ENCODE measurements at regions not wholly inside any gene's neighbourhood (a gene's known extent, or its start where the extent isn't known, plus 50 kb on each side); places are given as distances from the start of the nearest gene placed in this dataset.
A peak's percentile ranks its signal among the peaks of the same experiment; 100 is the strongest.

GRCh38 chr14:56953884-56954283 lies 143.6 kb upstream of the OTX2 start:
- peak; percentile 29 for DNase-seq (ENCODE audit: low spot score)
- in situ Hi-C loops (cut with HindIII; ENCODE audit: low sequenced_read_pairs), result no loop called here

GRCh38 chr14:56952766-56953473 lies 142.6 kb upstream of the OTX2 start:
- in situ Hi-C loops (cut with HindIII; ENCODE audit: low sequenced_read_pairs), result no loop called here
- DNase-seq (ENCODE audit: low spot score), result no peak

- in situ Hi-C loops (cut with HindIII; ENCODE audit: low sequenced_read_pairs), result no loop called here
- DNase-seq (ENCODE audit: low spot score), result no peak
These were observed 139.5 kb upstream of the OTX2 start for GRCh38 chr14:56949828-56950227.

- DNase-seq (ENCODE audit: low spot score), result no peak
- in situ Hi-C loops (cut with HindIII; ENCODE audit: low sequenced_read_pairs), result no loop called here
These were observed 135.0 kb upstream of the OTX2 start for GRCh38 chr14:56945291-56945690.

GRCh38 chr14:56944397-56944796 lies 134.1 kb upstream of the OTX2 start:
- in situ Hi-C loops (cut with HindIII; ENCODE audit: low sequenced_read_pairs), result no loop called here
- DNase-seq (ENCODE audit: low spot score), result no peak

GRCh38 chr14:56933446-56933845 lies 123.2 kb upstream of the OTX2 start:
- DNase-seq (ENCODE audit: low spot score), result no peak
- in situ Hi-C loops (cut with HindIII; ENCODE audit: low sequenced_read_pairs), result no loop called here

GRCh38 chr14:56918849-56919574 lies 108.7 kb upstream of the OTX2 start:
- no peak for DNase-seq (ENCODE audit: low spot score)
- in situ Hi-C loops (cut with HindIII; ENCODE audit: low sequenced_read_pairs), result no loop called here

- in situ Hi-C loops (cut with HindIII; ENCODE audit: low sequenced_read_pairs), result no loop called here
- DNase-seq (ENCODE audit: low spot score), result no peak
These were observed 95.0 kb upstream of the OTX2 start for GRCh38 chr14:56905282-56905681.

GRCh38 chr14:56903304-56903969 lies 93.2 kb upstream of the OTX2 start:
- in situ Hi-C loops (cut with HindIII; ENCODE audit: low sequenced_read_pairs), result no loop called here
- DNase-seq (ENCODE audit: low spot score), result no peak

GRCh38 chr14:56902385-56902784 lies 92.1 kb upstream of the OTX2 start:
- no peak for DNase-seq (ENCODE audit: low spot score)
- in situ Hi-C loops (cut with HindIII; ENCODE audit: low sequenced_read_pairs), result no loop called here

GRCh38 chr14:56900726-56901125 lies 90.4 kb upstream of the OTX2 start:
- DNase-seq (ENCODE audit: low spot score), result no peak
- in situ Hi-C loops (cut with HindIII; ENCODE audit: low sequenced_read_pairs), result no loop called here

- in situ Hi-C loops (cut with HindIII; ENCODE audit: low sequenced_read_pairs), result no loop called here
These were observed 89.5 kb upstream of the OTX2 start for GRCh38 chr14:56899829-56900228.

GRCh38 chr14:56896922-56897321 lies 86.6 kb upstream of the OTX2 start:
- no peak for DNase-seq (ENCODE audit: low spot score)
- in situ Hi-C loops (cut with HindIII; ENCODE audit: low sequenced_read_pairs), result no loop called here

More at GRCh38 chr14:56899829-56900228, 89.5 kb upstream of the OTX2 start:
- DNase-seq (ENCODE audit: low spot score), result no peak

- DNase-seq (ENCODE audit: low spot score), result no peak
- in situ Hi-C loops (cut with HindIII; ENCODE audit: low sequenced_read_pairs), result no loop called here
These were observed 86.0 kb upstream of the OTX2 start for GRCh38 chr14:56896231-56896630.

GRCh38 chr14:56895154-56895553 lies 84.9 kb upstream of the OTX2 start:
- in situ Hi-C loops (cut with HindIII; ENCODE audit: low sequenced_read_pairs), result no loop called here

GRCh38 chr14:56894591-56894991 lies 84.3 kb upstream of the OTX2 start:
- in situ Hi-C loops (cut with HindIII; ENCODE audit: low sequenced_read_pairs), result no loop called here
- no peak for DNase-seq (ENCODE audit: low spot score)

More at GRCh38 chr14:56895154-56895553, 84.9 kb upstream of the OTX2 start:
- no peak for DNase-seq (ENCODE audit: low spot score)

GRCh38 chr14:56892959-56893358 lies 82.7 kb upstream of the OTX2 start:
- DNase-seq (ENCODE audit: low spot score), result no peak
- in situ Hi-C loops (cut with HindIII; ENCODE audit: low sequenced_read_pairs), result no loop called here

GRCh38 chr14:56891226-56891625 lies 80.9 kb upstream of the OTX2 start:
- in situ Hi-C loops (cut with HindIII; ENCODE audit: low sequenced_read_pairs), result no loop called here
- DNase-seq (ENCODE audit: low spot score), result no peak

GRCh38 chr14:56889705-56890104 lies 79.4 kb upstream of the OTX2 start:
- DNase-seq (ENCODE audit: low spot score), result no peak
- in situ Hi-C loops (cut with HindIII; ENCODE audit: low sequenced_read_pairs), result no loop called here

- in situ Hi-C loops (cut with HindIII; ENCODE audit: low sequenced_read_pairs), result no loop called here
- DNase-seq (ENCODE audit: low spot score), result no peak
These were observed 78.0 kb upstream of the OTX2 start for GRCh38 chr14:56888274-56888673.

Data from G401 (cell line).